Amniotic stem cell (primary cell): ENCODE measurements at regions not wholly inside any gene's neighbourhood (a gene's known extent, or its start where the extent isn't known, plus 50 kb on each side); places are given as distances from the start of the nearest gene placed in this dataset.

ENCODE experiments used
- DNase-seq: peaks from one replicate; lab custom pipeline; 2025; lab: John Stamatoyannopoulos, UW

GRCh38 chr4:30783751-30784150 lies 63.6 kb downstream of the PCDH7 start:
- DNase-seq: no peak

- DNase-seq: no peak
Measured at GRCh38 chr4:30789219-30789671, 69.1 kb downstream of the PCDH7 start.

- no peak for DNase-seq
Measured at GRCh38 chr4:30790123-30790522, 70.0 kb downstream of the PCDH7 start.

- DNase-seq: no peak
Measured at GRCh38 chr4:30790998-30791397, 70.8 kb downstream of the PCDH7 start.

GRCh38 chr4:30792601-30793000 lies 72.4 kb downstream of the PCDH7 start:
- DNase-seq: no peak

GRCh38 chr4:30801876-30802275 lies 81.7 kb downstream of the PCDH7 start:
- no peak for DNase-seq

- DNase-seq: no peak
Measured at GRCh38 chr4:30802622-30803323, 82.6 kb downstream of the PCDH7 start.

GRCh38 chr4:30808276-30808675 lies 88.1 kb downstream of the PCDH7 start:
- no peak for DNase-seq

GRCh38 chr4:30811296-30811695 lies 91.1 kb downstream of the PCDH7 start:
- no peak for DNase-seq

- no peak for DNase-seq
Measured at GRCh38 chr4:30815685-30816084, 95.5 kb downstream of the PCDH7 start.

- no peak for DNase-seq
Measured at GRCh38 chr4:30817447-30817846, 97.3 kb downstream of the PCDH7 start.

GRCh38 chr4:30818541-30818940 lies 98.4 kb downstream of the PCDH7 start:
- DNase-seq: no peak

GRCh38 chr4:30821275-30821674 lies 101.1 kb downstream of the PCDH7 start:
- DNase-seq: no peak

- DNase-seq: no peak
Measured at GRCh38 chr4:30821859-30822612, 101.9 kb downstream of the PCDH7 start.

- DNase-seq: no peak
Measured at GRCh38 chr4:30822911-30823551, 102.9 kb downstream of the PCDH7 start.

- DNase-seq: no peak
Measured at GRCh38 chr4:30825008-30825770, 105.0 kb downstream of the PCDH7 start.

- no peak for DNase-seq
Measured at GRCh38 chr4:30828264-30828926, 108.2 kb downstream of the PCDH7 start.

- DNase-seq: no peak
Measured at GRCh38 chr4:30832639-30833038, 112.5 kb downstream of the PCDH7 start.

- DNase-seq: no peak
Measured at GRCh38 chr4:30833206-30833605, 113.0 kb downstream of the PCDH7 start.

- DNase-seq: no peak
Measured at GRCh38 chr4:30835044-30835443, 114.9 kb downstream of the PCDH7 start.

- DNase-seq: no peak
Measured at GRCh38 chr4:30836231-30836630, 116.1 kb downstream of the PCDH7 start.

GRCh38 chr4:30837131-30837539 lies 117.0 kb downstream of the PCDH7 start:
- DNase-seq: no peak
